Mammary epithelial cell (primary cell): ENCODE measurements at regions not wholly inside any gene's neighbourhood (a gene's known extent, or its start where the extent isn't known, plus 50 kb on each side); places are given as distances from the start of the nearest gene placed in this dataset.

Experiments
- CTCF ChIP-seq, 2 donors: IDR thresholded peaks in 1 of 2; conservative IDR thresholded peaks in 1 of 2; 2 replicates each; pipeline ENCODE4 v1.5.1; 2011 to 2012; ENCODE audit warnings: inconsistent platforms in 2 of 2, low read length in 2 of 2, mild to moderate bottlenecking in 2 of 2, control low read depth in 1 of 2, low read depth in 1 of 2; ENCODE audit not compliant: insufficient read depth in 1 of 2; ENCODE audit errors: extremely low read depth in 1 of 2
- EZH2 ChIP-seq: IDR thresholded peaks from 2 replicates; pipeline ENCODE4 v1.6.1; 2012; ENCODE audit warnings: low read length, inconsistent platforms, borderline replicate concordance

DNA sequence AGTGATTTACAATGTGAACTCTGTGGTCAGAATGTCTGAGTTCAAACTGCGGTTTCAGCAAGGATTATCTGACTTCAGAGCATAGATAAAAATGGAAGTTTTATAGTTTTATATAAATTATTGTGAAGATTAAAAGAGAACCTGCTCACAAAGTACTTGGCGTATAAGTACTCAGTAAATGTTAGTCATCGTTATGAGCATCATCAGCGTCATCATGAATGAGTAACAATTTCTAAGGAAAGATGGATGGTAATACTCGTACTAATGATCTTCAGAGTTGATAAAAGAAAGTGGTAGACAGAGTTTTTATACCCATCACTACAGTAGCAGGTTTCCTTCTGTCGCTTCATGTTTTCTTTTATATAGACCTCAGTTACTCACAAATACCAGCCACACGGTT, 341.8 kb downstream of the RAP2B start:
- TF ChIP-seq CTCF (conservative IDR thresholded peaks at IDR 0.05 in 1 of 2, IDR thresholded peaks at IDR 0.05 in 1 of 2; ENCODE audit: extremely low read depth in 1 of 2, insufficient read depth in 1 of 2, low read depth in 1 of 2, low read length in 2 of 2) (no peak), EZH2 (no peak)
